HG02798 (cell line): ENCODE measurements at regions not wholly inside any gene's neighbourhood (a gene's known extent, or its start where the extent isn't known, plus 50 kb on each side); places are given as distances from the start of the nearest gene placed in this dataset.

Source experiments
- ATAC-seq: cut with Tn5 transposase; IDR thresholded peaks from one replicate; pipeline ENCODE4 v1.9.1; 2021; ENCODE audit warnings: mild to moderate bottlenecking; ENCODE audit not compliant: unreplicated experiment, poor library complexity

DNA sequence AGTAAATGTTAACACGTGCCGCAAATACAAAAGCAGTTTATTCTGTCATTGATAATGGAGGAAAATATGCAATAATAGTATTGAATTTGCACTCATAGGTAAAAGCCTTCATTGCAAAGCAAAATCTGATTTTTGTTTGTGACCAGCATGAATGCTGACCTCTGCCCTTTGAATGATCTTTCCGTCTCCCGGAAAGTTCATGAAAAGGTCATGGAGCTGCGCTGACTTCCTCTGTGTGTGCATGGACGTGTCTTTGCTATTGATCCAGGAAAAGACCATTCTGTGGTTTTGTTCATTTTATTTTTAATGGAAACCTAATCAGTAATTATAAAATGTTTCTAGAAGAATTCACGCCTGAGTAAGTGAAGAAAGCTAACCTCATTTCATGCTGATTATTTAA is 320.0 kb downstream of the MTX2 start:
- ATAC-seq: no peak

DNA sequence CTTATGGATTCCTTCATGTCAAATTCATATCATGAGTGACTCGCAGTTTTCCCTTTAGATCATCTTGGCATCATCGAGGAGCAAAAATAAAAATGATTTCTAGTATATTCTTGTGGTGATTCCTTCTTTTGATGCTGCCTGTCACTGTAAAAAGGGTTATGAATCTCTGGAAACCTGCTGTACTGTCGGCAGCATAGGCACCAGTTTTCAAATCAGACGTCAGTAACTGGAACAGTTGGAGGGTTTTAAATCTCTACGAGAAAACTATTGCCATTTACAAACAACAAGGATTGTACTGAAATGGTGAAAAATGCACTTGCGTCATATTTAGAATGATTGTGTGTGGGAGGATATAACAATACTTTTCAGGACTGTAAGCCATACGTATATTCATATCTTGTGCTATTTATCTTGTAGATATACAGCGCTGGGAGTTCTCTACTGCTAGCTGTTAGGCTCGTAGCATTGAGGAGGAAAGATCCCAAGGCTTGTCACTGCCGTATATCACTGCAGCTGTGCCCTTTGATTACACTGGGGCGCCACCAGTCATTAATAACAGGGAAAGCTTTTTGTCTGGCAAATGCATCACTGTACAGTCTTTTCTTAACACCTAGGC is 320.7 kb downstream of the MTX2 start:
- ATAC-seq: no peak

DNA sequence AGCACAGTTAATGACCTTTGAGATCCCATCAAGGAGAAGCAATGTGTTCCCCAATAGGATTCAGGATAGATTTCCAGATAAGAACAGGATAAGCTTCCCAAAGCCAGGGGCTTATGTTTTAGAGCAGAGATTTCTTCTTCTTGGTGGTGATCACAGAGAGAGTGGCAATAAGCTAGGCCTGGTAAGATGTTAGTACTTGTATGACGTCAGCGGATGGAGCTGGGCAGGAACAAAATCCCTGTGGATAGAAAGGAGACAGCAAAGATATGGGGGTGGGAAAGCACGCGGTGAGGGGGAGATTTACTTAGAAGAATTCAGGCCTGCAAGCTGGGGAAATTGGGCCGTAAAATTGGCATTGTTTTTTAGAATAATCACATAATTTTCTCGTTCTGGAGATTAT is 323.0 kb downstream of the MTX2 start:
- ATAC-seq: no peak

DNA sequence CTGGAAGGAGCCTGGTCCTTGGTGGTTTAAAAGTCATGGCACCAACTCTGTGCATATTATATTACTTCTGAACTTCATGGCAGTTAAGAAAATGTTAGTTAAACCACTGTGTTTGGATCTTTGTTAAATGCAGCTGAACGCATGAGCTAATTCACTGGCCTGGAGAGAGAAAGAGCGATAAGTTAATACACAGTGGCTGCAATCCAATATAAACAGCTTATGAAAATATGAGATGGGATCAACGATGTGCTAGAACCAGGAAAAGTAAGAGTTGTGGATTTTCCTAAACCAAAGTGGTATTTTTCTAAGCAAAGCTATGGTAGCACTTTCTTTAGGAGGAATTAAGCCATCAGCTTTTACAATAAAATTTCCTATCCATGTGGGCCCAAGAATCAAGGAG is 326.7 kb downstream of the MTX2 start:
- ATAC-seq: no peak

DNA sequence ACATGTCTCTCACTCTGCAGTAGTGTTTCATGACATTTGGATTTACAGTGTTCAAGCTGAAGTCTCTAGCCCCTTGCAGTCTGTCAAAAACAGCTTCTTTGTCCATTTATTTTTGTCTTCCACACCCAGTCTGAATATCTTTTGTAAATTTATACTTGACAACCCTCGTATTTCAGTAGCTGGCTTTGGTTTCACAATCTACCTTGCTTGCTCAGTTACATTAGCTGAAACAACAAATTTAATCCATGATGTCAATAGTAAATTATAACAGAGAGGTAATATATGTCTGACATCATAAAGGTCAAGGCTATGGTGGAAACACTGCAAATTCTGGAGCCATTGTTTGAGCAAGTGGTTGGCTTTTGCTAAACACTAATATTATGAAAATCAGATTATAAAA is 328.7 kb downstream of the MTX2 start:
- no peak for ATAC-seq

DNA sequence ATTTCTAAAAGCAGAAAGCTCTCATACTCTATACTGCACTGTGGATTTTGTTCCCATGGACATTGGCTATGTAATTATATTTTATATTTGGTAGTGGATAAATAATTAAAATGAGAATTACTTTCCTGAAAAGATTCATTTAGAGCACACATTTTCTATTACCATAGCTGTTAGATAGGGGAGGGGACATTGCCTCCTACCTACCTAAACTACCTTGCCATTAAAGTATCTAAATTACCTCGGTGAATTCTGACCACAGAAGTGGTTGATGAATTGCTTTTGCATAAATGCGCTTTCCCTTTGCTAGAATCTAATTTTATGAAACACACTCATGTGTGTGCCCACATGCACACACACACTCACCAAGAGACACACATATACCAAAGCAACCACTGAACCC is 329.1 kb downstream of the MTX2 start:
- ATAC-seq: no peak

- ATAC-seq: no peak
Measured at GRCh38 chr2:176599796-176600485, 330.7 kb downstream of the MTX2 start.

DNA sequence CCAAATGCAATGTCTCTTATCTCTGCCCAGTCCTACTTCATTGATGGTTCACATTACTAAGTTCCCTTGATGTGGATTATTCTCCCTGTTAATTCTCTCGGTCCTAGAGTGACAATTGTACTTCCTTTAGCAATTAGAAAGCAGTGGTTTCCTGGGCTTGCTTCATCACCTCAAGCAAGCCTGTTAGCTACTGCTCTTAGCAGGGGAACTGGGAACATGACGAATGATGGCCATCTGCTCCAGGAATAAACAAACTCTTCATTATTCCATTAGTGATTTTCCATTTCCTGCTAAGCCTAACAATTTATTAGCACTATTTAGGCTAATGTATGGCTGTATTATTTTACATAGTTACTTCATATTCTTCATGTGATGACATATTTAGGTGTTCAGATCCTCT is 331.8 kb downstream of the MTX2 start:
- no peak for ATAC-seq

DNA sequence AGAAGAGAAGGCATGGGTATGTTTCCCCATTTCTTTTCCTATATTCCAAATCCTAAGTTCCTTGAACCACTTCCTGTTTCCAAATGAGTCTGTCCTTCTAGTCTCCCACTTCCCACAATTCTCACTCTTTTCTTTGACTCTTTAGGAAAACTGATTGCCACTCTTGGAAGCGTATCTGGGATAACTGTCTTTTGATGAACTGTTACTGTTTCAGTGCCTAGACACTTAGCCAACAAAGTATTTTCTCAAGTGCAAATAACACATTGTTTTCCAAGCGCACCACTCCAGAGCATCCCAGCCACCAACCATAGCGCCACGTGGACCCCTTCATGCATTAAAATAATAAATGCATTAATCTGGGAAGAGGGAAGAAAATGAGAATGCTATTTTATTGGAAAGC is 342.8 kb downstream of the MTX2 start:
- no peak for ATAC-seq

DNA sequence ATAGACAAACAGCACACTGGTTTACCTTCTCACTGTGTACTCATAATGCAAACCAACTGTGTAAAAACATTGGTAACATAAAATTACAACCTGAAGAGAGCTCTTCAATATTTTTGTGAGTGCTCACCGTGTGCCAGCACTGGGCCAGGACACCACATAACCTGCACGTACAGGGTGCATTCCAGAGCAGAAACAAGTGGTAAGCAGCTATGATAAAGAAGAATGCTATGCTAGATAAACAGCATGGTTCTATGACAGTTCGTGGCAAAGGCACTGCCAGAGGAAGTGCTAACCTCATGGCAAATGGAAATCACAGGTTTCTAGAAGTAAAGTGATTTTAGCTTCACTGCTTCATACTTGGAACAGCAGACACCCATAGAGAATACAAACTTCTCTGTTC is 343.5 kb downstream of the MTX2 start:
- no peak for ATAC-seq

GRCh38 chr2:176613323-176613987 is 344.2 kb downstream of the MTX2 start:
- ATAC-seq: no peak

GRCh38 chr2:176614049-176614448 is 344.8 kb downstream of the MTX2 start:
- ATAC-seq: no peak

DNA sequence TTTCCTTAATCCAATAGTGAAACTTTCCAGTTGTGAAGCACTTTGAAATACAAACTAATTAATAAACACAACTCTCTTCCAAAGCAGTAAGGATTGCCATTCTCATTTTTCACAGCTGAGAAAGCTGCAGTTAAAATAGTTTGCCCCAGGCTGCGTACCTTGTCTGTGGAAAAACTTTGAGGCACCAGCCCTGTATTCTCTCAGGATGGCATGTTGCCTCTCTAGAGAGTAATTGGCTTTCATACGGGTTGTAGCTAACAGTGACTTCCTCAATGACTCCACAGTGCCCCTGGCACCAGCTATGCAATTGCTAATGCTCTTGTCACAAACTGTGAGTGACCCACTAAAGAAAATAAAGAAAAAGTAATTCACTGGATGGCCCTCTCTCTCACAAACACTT is 345.7 kb downstream of the MTX2 start:
- ATAC-seq: no peak

DNA sequence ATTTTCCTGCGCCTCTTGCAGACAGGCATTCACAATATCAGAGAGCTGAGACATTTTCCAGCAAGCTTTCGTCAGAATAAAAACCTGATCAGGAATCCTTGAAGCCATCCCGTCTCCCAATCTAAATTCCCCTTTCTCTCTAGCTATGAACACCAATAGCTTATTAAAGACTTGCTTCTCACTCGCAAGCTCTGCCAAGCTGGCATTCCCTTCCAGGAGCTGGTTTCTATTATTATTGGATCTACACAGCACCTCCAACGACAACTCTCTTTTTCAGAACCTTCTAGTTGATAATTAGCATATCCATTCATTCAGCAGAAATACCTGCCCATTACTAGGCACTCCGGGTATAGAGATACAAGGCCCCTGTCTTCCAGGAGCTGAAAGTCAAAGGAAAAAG is 350.3 kb downstream of the MTX2 start:
- no peak for ATAC-seq

DNA sequence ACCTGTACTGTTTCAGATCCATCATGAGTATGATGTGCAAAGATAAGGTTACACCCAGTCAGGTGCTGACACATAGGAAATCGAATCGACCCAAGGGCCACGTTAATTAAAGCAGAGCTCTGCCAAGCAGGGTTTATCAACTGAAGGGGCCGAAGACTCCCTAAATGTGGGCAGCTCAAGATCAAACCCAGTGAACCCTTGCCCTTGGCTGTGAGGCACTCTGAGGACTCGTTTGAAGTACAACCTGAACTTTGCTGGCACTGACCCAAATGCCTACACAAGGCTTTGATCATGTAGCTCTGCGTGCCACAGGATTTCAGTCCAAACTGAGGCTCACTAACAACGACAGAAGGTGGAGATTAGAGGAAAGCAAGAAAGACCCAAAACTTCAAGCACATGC is 352.1 kb downstream of the MTX2 start:
- ATAC-seq: no peak

GRCh38 chr2:176622792-176623191 is 353.6 kb downstream of the MTX2 start:
- no peak for ATAC-seq

- no peak for ATAC-seq
Measured at GRCh38 chr2:176626796-176627195, 357.6 kb downstream of the MTX2 start.

GRCh38 chr2:176628438-176628837 is 359.2 kb downstream of the MTX2 start:
- no peak for ATAC-seq

GRCh38 chr2:176633754-176634153 is 364.5 kb downstream of the MTX2 start:
- ATAC-seq: no peak

- ATAC-seq: no peak
Measured at GRCh38 chr2:176636401-176636800, 367.2 kb downstream of the MTX2 start.

DNA sequence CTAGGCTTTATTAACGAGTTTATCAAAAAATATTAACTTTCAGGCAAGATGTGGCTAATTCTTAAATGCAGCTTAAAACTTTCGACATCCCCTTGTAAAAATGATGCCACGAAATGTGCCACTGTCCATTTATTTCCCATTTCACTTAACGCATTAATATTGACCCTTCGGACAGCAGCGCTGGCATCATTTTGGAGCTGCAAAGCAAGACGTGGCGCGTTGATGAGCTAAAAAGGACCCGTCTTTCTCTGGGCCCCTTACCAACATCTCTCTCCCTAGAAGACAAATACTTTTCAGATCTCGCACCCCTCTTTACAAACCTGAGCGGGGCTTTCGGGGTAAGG is 367.9 kb downstream of the MTX2 start:
- ATAC-seq: no peak
